ENCODE measurements at regions not wholly inside any gene's neighbourhood (a gene's known extent, or its start where the extent isn't known, plus 50 kb on each side); places are given as distances from the start of the nearest gene placed in this dataset.

DNA sequence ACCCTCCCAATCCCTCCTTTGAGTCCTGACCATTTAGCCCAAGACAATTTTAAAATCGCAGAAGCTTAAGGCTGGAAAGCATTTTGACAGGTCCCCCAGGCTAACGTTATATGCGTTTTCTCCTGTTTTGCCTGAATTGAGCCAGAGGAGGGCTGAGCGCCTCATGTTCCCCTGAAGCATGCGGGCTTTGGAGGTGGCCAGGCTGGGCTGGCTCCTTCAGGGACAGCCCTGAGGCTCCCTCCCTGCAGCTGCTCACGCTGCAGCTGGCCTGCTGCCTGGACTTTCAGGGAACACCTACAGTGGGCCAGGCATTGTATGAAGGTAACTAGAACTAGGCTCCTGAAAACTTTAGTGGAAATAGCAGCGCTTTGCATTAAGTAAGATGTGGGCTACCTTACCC lies 179.2 kb downstream of the ACKR3 start:
- no peak for DNase-seq

DNA sequence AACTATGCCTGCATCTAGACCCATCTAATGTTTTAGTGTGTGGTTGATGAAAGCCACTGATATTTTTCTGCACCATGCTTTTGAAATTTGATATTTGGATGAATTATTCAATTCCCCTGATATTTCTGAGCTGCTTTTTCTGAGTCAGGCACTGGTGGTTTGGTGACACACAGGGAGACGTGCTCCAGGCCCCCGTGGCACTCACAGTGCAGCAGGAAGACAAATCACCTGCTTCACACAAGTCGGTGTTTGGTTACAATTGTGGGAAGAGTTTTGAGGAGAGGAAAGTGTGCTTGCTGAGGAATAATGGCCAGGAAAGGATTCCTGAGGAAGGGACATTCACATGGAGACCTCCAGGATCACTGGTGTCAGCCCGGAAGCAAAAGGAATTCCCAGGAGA lies 179.7 kb downstream of the ACKR3 start:
- no peak for DNase-seq

DNA sequence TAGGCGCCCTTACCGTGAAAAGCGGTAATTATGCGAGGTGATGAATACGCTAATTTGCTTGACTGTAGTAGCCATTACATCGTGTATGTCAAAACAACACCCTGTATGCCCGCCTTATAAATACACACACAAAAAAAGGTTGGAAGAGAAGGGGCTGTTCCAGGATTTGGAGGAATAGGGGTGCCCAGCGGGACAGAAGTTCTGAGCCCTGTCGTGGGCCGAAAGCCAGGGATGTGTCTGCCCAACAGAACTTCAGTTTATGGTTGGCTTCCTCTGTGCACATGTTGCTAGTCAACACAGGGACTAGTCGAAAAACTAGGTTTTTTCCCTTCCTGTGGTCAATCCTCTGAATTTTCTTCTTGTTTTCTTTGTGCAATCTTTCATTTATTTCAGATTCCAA lies 182.5 kb downstream of the ACKR3 start:
- DNase-seq = no peak

DNA sequence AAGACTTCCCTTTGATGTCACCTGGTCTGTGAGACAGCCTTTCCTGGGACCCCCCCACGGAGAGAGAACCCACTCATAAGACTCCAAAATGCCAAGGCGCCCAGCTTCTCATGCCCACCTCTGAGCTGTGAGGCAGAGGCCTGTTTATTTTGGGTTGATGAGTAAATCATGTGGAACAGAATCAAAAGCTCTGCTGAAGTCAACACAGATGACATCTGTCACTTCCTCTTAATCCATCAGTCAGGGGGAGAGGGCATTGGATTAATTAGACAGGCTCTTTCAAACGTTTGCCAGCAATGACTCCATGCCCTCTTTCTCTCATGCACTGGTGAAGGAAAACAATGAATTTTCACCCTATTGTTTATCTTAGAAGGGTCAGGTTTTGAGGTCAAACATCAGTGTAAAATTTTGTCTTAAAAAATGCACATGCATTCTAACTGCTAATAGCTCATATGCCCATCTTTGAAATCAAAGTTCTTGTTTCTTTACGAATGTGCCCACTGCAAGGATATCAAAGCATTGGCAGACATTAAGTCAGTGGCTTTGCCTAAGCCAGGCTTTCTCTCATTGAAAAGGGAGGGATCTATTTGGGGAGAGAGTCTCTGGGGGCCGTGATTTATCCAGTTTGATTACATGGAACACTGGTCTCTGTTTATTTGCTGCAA lies 184.1 kb downstream of the ACKR3 start:
- DNase-seq = no peak

DNA sequence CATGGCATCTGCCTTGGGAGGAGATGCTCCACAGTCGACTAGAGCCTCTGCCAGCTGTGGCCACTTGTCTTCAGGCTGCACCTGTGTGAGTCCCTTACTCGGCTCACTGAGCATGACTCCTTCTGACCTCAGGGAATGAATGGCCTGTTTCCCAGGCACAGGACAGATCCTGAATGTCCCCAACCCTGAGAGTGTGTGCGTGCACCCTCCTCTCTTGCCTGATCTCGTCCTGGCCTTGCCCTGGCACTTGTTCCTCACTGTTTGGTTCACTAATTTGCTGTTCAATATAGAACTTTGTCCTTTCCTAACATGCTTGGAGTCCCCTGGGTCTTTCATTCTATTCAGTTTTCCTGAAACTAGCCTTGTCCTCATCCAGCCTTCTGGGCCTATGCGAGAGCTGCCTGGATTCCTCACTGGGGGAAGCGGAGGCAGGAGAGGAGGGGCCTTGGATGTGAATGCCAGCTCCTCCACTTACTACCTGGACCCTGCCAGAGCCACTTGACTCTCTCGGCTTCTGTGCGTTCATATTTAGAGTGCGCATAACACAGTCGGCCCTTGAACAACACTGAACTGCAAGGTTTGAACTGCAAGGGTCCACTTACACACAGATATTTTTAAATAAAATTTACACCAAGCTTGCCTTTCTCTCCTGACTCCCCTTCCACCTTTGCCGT lies 184.8 kb downstream of the ACKR3 start:
- DNase-seq = no peak

DNA sequence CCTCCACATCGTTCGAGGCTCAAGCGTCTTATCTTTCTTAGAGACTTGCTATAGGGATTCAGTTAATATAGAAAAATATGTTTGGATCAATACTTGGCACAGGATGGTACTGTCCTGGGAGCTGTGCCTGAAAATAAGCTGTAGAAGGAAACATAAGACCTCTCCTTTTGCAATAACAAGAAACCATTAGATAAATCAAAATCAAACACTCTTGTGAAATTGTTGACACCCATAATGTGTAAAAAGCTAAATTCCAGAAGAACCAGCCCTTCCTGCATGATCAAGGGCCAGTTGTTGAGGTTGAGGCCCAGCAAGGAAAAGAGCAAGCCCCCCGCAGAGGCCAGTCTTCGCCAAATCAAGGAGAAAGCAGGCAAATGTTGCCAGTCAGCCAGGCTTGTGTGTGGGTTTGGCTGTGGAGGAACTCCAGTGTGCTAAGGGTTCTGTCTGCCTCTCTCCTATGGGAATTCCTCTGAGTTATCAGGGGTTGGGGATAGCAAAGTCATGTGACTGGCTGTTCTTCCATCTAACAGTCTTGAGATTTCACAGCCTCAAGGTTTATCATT lies 185.7 kb downstream of the ACKR3 start:
- DNase-seq = no peak

DNA sequence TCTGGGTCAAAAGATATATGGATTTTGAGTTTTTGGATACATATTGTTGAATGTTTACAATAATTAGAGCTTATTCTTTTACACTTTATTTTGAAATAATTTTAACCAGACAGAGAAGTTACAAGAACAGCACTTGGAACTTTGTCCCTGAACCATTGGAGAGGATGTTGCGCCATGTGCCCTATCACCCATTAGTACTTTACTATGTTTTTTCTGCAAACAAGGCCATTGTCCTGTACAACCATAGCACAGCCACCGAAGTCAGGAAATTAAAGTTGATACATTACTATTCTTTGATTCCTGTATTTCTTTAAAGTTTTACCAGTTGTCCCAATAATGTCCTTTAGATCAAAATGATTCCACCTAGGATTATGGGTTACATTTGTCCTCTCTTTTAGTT lies 188.8 kb downstream of the ACKR3 start:
- DNase-seq = no peak

DNA sequence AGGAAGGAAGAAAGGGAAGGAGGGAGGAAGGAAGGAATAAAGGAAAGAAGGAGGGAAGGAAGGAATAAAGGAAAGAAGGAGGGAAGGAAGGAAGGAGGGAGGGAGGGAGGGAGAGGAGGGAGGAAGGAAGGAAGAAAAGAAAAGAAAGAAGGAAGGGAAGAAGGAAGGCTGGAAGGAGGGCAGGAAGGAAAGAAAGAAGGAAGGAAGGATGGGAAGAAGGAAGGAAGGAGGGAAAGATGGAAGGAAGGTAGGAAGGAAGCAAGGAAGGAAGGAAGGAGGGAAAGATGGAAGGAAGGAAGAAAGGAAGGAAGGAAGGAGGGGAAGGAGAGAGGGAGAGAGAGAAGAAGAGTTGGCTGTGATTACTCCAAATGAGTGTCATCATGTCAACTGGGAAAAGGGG lies 190.6 kb downstream of the ACKR3 start:
- no peak for DNase-seq

DNA sequence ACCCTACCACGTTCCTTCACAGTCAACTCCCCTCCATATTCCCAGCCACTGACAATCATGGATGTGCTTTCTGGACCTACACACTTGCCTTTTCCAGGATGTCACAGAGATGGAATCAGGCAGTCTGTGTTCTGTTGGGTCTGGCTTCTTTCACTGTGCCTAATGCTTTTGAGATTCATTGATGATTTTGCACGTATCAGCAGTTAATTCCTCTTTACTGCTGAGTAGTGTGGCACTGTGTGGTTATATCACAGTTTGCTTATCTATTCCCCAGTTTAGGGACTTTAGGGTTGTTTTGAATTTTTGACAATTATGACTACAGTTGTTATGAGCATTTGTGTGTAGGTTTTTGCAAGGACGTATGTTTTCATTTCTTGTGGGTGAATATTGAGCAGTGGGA lies 191.7 kb downstream of the ACKR3 start:
- no peak for DNase-seq

DNA sequence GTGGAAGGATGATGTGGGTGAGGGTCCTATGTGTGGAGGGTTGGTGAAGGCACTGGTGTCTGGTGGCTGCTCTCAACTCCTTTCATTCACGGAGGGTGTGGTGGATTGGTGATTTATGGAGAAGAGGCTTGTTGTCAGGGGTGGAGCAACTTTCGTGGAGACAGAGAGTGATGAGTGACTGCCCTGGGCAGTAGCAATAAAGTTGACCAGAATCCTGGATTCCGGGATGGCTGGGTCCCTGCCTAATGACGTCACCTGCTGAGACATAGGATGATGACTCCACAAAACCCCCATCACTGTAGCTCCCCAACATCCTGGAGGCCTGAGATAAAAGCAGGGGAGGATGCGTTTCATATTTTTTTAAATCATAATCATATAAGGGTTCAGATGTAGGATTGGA lies 193.0 kb downstream of the ACKR3 start:
- DNase-seq = no peak

DNA sequence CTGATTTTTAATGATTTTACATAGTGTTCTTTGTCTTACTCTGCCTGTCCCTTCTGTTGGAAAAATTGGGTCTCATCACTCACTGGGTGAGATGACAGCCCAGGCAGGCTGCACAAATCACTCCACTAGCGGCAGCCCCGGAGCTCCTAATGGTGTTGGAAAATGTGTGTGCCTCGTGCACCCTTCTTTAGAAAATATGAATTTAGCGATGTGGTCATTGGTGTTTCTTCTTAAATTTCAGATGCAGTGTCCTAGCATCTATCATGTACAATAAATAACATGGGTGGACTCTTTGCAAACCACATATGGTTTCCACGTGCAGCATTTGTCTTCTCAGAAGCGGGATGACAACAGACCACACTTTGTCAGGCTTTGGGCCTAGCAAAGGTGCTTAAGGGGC lies 194.2 kb downstream of the ACKR3 start:
- no peak for DNase-seq

DNA sequence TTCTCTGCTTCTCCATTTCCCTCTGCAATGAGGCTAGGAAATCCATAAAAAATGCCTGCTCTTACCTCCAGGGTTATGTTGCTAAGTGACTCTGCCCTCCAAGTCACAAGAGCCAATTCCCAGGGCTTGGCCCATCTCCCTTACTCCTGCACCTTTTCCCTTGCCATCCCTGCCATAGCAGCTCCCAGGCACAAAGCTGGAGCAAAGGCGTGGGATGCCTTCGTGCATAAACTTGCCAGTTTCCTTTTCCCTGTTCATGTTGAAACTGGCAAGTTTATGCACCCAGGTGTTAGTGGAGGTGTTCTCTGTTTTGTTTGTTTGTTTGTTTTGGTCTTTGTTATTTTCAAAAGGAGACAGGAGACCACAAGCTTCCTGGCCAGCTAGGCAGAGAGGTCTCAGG lies 195.1 kb downstream of the ACKR3 start:
- no peak for DNase-seq

DNA sequence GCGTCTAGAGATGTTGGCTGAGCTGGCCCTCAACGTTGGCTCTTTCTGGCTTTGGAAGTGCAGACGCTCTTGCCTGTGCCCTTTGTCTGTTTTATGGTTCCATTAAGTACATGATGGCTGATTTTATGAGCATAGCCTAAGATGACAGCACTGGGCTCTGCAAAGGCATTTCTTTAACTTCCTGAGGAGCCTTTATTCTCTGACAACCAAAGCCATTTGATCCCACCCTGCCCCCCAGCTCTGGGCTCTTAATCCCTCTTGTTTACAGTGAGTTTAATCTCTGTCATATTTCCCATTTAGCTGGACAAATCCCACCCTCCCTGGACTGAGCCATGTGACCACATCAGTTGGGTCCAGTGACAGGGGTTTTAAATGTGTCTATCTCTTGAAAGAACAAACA lies 195.9 kb downstream of the ACKR3 start:
- no peak for DNase-seq

DNA sequence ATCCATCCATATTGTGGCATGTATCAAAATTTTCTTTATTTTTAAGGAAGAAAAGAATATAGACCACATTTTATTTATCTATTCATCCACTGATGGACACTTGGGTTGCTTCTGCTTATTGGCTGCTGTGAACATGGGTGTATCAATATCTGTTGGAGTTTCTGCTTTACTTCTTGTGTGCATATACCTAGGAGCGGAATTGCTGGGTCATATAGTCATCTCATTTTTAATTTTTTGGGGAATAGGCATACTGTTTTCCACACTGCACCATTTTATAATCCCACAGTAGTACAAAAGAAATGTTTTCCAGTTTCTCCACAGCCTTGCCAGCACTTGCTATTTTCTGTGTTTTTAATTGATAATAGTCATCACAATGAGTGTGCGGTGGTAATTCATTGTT lies 197.2 kb downstream of the ACKR3 start:
- DNase-seq = no peak

DNA sequence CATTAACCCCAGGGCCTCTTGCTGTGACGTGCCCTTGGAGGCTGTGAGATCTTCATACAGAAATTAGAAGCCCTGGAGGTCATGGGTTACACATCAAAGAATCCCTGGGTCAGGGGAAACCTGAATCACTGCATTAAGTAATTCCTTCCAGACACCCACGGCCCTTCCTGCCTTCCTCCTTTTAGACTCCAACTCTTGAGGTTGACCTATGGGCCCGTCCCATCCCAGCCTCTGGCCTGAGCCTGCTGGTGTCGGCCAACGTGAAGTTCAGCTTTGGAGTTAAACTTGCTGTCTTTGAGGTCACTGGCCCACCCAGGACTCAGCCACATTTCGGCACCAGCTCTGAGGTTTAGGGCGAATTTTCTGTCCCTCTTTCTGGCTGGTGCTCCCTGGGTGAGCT lies 198.3 kb downstream of the ACKR3 start:
- no peak for DNase-seq

DNA sequence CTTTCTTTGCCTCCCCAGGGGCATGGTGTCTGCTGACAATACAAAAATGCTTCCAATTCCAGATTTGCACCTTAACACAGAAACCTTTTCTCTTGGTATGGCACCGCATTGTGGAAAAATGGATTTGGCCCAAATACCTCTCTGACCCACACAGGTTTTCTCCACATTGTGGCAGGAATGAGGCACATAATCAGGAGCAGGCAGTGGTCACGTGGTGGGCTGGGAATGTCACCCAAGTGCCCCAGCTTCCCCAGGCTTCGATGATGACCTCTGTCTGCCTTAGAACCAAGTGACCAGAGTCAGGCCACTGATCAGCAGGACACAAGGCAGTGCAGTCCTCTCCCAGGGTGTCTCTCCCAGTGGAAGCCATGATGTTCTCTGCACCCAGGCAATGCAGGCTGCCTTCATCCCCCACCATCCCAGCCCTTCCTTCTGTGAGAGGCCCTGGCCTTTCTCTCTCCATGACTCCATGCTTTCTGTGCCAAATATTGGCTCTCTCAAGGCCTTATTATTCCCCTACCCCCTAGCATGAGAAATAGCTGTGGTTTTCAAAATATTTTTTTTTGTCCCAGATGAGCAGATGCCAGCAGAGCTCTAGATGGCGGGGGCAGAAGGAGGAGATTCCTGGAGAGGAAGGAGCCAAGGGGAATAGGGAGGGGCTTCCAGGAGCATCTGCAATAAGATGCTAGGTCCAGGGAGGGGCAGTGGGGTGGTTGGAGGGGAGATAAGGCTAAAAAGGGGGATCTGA lies 198.9 kb downstream of the ACKR3 start:
- DNase-seq = no peak

DNA sequence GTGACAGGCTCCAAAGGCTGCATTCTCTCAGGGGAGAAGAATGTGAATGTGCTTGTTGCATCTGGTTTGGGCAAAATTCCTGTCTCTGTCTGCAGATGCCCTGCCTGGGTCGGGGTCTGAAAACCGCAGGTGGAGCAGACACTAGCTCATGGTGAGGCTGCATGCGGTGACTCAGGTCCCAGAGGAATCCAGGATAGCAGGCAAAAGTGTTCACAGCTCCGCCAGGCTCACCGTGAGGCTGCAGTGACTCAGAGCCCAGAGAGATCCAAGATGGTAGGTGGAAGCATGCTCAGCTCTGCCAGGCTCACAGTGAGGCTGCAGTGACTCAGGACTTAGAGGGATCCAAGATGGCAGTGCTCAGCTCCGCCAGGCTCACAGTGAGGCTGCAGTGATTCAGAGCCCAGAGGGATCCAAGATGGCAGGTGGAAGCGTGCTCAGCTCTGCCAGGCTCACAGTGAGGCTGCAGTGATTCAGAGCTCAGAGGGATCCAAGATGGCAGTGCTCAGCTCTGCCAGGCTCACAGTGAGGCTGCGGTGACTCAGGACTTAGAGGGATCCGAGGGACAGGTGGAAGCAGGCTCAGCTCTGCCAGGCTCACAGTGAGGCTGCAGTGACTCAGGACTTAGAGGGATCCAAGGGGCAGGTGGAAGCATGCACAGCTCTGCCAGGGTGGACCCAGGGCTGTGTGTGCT lies 200.5 kb downstream of the ACKR3 start:
- DNase-seq = no peak

DNA sequence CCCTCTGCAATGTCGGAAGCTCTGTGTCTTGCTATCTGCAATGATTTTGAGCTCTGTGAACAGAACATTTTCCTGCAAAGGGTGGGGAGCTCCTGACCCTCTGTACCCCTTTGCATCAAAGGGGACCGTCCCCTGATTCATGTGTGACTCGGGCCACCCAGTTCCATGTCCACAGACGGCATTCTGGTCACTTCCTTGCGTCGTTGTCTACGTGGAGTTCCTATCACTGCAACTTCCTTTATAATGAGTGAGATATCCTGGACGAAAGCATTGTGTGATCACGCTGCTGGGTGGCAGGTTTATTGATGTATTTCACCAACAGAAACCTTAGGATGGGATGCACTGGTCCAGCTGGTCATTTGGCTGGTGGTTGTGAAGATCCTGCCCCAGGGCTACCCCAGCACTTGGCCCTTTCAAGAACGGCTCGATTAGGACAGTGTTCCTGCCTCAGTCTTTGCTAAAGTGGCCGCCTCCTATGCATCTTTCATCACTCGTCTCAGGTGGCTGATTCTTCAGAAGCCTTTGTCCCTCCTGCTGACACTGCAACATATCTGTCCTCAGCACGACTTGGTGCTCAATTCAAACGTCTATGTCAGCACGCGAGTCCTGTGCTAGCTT lies 202.7 kb downstream of the ACKR3 start:
- DNase-seq = no peak

DNA sequence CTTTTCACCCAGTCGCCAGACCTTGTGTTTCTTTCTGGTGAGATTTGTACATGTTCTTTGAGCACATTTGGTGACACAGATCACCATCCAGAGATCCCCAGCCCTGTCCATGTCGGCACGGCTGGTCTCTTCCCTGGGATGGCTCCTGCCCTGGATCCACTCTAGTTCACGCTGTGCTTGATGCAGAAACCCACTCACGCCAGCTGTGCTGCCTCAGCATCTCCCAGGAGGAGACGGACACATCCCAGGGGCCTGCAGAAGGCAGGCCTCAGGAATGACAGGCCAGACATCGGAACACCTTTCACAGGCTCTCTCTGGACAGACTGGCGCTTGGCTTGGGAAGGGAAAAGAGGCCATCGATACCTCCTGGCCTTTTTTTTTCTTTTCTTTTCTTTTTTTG lies 203.6 kb downstream of the ACKR3 start:
- DNase-seq = no peak

DNA sequence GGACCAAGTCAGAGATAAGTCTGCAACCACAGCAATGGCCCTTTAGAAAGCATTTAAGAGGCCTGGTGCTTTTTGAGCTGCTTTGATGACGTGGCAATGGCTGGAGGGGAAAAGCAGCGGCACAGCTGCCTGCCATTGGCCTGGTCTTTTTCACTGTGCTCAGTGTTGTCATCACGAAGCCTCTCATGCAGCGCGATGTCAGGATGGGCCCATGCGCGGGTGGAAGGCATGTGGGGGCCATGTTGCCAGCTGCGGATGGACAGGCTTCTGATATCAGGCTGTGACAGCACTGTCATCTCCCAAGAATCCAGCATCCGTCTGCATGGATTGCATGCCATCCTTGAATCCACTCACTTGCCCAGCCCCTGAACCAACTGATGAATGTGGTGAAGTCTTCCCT lies 204.5 kb downstream of the ACKR3 start:
- DNase-seq = no peak

DNA sequence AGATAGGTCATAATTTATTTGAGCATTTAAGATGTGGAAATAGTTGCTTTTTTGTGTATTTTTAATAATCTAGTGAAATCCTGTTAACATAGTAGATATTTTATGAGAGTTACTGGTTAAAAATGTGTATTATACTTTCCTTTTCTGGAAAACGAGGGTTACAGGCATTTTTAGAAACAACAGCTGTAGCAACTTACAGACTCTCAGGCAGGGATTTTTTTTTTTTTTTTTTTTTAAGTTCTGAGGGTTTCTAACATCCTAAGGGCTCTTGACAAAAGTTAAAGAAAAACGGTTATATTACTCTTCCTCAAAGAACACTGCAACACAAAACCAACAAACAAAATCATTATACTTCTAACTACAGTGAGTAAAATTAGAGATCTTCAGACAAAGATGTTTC lies 205.9 kb downstream of the ACKR3 start:
- DNase-seq = no peak

DNA sequence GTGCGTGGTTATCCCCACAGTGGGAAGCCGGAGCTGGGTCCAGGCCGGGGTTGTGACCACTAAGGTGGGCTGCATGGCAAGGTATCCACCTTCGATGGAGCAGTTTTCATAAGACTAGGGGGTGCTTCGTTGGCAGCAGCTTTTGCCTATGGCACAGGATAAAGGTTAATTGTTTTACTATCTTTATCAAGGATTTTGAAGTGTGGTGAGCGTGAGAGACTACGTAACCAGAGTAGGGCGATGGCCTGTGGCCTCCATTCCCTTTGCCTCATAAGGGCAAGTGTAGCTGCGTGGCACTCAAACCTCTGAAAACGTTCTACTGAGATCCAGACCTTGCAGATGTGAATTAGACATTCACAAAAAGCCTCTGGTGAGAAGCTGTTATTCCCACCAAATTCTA lies 206.6 kb downstream of the ACKR3 start:
- no peak for DNase-seq

DNA sequence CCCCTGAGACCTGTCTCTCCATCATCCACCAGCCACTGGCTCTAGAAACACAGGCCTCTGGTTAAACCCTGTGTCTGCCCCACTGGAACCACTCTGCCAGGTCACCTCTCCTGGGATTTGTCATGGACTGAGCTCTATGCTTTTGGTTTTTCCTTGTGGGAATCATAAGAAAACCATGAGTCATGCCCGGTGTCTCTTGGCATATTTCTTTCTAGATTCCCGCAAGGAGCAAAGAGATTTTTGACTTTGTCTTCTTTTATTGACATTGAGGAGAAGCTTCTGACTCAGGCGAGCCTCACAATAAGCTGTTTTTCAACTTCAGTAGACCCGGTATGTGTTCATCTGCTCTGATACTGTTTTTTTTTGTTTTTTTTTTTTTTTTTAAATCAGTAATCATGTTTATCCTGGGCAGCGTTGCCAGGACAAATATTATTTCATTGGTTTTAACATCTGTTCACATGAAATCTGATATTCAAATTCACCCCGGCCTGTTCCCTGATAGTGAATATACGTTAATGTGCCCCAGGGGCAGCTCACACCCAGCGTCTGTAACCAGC lies 207.1 kb downstream of the ACKR3 start:
- no peak for DNase-seq
